Activated CD8-positive, alpha-beta memory T cell treated with anti-CD3 and anti-CD28 coated beads for 36 hours (primary cell): ENCODE measurements at regions not wholly inside any gene's neighbourhood (a gene's known extent, or its start where the extent isn't known, plus 50 kb on each side); places are given as distances from the start of the nearest gene placed in this dataset.

Experiments used
- CTCF ChIA-PET: fragments of 350-600 bp; sonication (Branson Sonifier 250); formaldehyde crosslinking; loops from one replicate; lab custom pipeline; 2021; ENCODE audit warnings: antibody characterized with exemption; lab: Charles Lee
- POLR2A ChIA-PET: fragments of 350-600 bp; sonication (Branson Sonifier 250); formaldehyde crosslinking; loops from one replicate; lab custom pipeline; 2021; ENCODE audit warnings: antibody characterized with exemption; lab: Charles Lee

DNA sequence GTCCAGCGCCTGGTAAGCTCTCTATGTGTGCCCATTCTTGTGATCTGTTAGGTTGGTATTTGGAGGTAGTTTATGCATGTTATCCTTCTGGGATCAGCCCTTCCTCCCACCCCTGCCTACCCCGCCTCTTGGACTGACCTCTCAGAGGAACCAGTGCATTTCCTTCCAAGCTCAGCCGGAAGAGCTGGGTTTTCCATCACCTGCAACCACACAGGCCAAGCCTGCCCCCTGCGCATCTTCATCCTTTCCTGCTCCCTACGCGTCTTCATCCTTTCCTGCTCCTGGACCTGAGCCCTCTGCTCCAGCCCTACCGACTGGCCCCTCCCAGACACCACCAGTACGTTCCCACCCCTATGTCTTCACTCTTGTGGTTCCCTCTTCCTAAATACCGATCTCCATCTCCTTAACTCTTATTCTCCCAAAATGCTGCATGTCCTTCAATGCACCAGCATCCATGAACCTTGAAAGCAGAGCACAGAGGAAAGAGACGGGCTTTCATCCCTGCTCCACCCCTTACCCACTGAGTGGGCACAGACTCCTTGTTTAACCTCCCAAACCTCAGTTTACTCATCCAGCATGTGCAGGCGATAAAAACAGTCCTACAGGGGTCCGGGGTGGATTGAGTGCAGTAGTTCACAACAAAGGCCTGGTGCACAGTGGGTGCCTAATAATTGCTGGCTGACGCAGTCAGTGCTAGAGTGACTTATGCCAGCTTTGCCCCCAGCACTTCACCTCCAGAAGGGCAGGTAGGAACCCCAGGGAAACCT is 526.3 kb downstream of the MATN1 start:
- POLR2A ChIA-PET, result no interaction called here
- CTCF ChIA-PET, result no interaction called here

DNA sequence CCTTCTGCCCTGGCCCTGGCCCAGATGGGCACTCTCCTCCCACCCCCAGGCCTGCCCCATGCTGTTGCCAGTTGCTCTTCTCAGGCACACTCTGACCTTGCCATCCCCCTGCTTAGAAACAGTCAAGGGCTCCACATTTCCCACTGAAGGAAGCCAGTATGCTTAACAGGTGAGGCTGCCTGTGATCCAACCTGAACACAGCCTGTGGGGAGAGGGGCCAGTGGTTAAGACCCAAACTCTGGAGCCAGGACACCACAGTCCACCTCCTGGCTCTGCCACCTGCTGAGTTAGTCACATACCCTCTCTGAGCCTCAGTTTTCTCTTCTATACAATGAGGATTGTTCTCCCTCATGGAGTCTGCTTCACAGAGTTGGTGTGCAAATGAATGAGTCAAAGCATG is 526.9 kb downstream of the MATN1 start:
- CTCF ChIA-PET, result no interaction called here
- POLR2A ChIA-PET, result no interaction called here

DNA sequence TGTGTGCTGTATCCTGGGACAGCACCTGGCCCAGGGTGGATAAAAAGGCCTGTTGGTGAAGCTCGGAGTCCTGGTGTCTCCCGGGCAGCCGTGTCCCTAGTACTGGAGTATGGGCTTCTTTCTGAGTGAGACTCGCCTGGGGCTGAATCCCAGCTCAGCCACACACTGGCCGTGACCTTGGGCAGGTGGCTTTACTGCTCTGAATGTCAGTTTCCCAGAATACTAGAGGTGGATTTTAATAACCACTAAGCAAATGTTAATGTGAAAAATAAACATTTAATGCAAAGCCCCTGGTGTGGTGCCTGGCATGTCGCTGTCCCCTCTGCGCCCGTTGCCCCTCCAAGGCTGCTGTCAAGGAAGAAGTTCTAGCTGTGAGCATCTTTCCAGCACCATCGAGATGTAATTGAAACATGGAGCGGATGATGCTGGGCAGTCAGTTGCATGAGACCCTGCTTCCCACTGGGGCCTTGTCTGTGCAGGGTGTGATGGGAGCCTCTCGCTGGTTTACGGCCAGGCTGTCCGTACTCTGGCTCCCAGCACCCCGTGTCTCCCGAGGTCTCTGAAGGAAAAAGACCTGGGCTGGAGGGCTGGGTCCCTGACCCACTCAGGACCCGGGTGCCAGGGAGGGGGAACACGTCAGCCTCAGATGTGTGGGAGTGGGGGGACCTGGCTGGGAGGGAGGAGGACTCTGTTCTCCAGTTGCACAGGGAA is 527.8 kb downstream of the MATN1 start:
- POLR2A ChIA-PET, result no interaction called here
- CTCF ChIA-PET, result no interaction called here

DNA sequence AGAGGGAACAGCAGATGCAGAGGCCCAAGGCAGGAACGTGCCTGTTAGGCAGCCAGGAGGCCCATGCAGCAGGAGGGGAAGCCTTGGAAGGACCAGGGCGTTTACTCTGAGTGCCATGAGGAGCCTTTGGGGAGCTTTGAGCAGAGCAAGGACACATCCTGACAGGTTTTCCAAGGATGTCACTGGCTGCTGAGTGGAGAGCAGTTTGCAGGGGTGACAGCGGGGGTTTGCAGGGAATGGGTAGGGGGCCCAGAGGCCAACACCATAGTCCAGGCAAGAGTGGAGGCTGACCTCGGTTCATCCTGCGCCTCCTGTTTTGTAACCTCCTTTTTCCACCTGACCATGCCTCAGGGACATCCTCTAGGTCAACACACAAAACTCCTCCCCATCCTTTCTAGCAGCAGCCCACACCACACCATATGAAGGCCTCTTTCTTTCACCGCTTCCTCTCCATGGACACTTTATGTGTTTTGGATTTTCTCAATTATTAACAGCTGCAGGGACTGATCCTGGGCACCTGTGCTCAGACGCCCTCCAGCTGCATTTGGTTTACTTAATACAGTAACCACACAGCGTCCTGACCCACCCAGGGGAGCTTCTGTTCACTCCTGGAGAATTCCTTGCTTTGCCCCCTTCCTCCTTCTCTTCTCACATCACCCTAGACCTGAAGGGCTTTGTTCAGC is 528.5 kb downstream of the MATN1 start:
- ChIA-PET CTCF (no interaction called here), POLR2A (no interaction called here)

DNA sequence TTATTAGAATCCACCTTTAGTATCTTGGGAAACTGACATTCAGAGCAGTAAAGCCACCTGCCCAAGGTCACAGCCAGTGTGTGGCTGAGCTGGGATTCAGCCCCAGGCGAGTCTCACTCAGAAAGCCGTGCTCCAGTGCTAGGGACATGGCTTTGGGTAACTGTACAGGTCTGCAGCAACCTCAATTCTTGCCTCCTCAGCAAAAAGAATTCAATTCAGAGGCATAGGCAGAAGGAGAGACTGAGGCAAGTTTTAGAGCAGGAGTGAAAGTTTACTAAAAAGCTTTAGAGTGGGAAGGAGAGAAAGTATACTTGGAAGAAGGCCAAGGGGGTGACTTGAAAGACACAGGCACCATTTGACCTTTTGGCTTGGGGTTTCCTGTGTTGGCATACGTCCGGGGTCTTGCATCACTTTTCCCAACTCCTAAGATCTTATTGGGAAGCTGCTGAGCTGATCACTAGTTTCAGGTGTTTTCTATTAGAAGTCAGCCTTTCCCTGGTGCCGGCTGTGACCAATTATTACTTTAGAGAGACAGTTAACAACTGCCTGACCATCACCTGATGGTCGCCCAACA is 529.3 kb downstream of the MATN1 start:
- CTCF ChIA-PET, result no interaction called here
- POLR2A ChIA-PET, result no interaction called here

DNA sequence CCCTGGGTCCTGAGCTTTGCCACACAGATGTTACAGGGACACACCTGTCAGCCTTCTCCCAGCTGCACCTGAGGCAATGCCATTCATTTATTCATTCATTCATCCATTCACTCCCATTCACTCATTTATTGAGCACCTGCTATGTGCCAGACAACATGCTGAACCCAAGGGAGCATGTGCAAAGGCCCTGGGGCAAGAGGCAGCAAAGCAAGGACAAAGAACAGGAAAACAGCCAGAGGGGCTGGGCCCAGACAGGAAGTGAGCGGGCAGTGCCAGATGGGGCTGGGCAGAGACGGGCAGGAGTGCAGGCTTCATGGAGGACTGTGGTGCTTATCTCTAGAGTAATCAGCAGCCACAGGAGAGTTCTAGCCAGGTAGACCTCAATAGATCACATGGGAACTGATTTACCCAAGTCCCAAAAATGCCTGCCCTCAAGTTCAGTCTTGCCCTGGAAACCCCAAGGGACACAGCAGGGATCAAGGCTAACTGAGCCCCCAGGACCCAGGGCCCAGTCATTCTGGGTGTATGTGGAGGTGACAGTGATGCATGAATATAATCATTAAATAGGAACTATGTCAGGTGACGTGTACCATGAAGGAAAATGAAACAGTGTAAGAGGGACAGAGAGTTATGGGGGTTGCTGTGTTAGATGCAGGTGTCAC is 530.3 kb downstream of the MATN1 start:
- CTCF ChIA-PET, result no interaction called here

DNA sequence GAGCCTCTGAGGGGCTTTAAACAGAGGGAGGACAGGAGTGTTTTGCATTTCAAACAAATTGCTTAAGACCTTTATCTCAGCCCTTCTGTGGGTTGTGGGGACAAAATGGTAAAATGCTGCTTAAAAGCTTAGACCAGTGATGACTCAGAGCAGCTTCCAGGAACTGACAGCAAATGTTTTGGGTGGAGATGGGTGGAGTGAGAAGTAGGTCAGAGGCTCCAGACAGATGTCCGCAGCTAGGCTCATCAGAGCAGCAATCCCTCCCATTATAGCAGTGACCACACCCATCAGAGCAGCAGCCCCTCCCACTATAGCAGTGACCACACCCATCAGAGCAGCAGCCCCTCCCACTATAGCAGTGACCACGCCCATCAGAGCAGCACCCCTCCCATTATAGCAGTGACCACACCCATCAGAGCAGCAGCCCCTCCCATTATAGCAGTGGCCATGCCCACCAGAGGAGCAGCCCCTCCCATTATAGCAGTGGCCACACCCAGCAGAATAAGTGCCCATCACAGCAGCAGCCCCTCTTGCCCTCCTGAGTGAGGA is 532.2 kb downstream of the MATN1 start:
- CTCF ChIA-PET, result interaction anchor here (0.6 kb wide), 1 partner anchor 439 kb away, joined by 3 read pairs; no protein-coding TSS in a partner anchor
- POLR2A ChIA-PET, result no interaction called here

More for the DNA sequence above, 530.3 kb downstream of the MATN1 start:
- POLR2A ChIA-PET, result no interaction called here

DNA sequence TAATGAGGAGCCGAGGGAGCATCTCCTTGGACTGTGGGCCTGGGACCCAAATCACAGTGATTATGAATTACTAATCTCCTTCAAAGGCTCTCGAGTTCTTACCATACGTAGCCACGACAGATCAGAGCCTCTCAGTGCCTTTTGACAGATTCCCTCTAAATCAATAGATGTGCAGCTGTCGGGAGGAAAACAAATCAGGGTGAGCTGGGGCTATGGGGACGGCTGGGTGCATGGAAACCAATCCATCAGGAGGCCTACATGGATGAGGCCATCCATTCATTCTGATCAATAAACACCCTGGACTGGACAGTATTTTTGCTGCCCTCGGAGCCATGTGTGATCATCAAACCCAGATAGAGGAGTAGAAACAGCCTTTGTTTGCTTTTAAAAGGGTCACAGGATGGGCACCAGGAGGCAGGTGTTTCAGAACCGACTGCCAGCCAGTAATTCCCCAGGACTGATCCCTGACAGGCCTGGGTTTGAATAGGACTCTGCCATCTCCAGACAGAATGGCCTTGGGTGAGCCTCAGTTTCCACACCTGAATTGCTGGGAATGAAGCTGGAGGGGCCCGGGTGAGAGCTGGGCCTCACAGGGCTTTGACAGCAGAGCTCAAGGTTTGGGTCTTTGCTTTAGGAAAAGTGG is 532.8 kb downstream of the MATN1 start:
- ChIA-PET POLR2A (no interaction called here), CTCF (no interaction called here)

DNA sequence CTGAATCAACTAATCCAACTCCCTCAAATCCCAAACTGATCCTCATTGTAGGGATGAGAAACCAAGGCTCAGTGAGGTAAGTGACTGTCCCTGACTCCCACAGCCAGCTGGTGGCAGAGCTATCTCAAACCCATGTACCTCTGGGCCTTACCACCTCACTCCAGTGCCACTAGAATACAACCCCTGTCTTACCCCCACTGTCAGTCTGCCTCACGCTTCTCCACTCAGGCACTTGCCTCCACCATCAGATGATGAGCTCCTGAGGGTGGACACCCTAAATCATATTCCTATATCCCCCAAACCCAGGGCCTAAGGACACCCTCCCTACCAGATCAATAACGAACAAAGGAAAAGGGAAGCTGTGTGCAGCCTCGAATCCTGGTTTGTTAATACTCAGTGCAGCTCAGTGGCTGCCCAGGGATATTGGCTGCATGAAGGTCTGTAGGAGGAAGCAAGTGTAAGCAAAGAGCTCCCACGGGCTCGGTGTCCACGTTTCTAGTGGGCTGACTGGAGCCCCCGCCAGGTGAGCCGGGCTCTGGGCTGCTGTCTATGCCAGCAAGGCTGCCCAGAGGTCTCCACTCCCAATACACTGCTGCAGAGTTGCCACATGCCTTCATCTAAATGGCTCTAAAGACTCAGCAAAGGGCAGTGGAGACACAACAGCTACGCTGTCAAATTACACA is 533.4 kb downstream of the MATN1 start:
- CTCF ChIA-PET, result no interaction called here
- POLR2A ChIA-PET, result no interaction called here

DNA sequence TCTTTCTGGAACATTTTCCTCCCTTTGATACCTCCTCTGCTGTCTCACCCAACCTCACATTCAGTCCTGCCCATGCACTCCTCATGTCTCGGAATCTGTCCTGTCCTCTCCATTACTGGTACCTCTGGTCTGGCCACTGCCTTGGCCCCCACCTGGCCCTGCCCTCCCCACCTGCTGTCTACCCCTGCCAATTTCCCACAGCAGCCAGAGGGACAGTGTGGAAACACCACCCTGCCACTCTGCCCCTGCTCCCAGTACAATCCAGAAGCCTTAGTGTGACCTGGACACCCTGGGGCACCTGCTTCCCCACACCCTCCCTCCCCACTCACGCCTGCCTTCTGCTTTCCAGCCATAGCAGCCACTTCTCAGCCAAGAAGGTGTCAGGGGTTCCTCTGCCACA is 534.4 kb downstream of the MATN1 start:
- CTCF ChIA-PET, result no interaction called here
- POLR2A ChIA-PET, result no interaction called here

DNA sequence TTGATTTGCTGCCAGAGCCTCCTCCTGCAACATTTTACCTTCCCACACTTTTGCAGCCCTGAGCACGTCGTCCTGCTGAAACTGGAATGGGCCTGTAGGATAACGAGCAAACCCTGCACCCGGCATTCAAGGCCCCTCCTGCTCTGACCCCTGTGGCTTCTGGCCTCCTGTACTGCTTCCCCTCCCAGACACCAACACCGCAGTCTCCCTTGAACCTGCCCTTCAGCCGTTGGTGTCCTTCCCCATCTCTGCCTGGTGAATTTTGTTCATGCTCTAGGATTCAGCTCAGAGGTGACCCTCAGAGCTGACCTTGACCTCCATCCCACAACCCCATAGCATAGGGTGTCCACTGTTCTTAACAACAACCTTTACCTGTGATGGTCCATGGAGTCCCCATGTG is 535.1 kb downstream of the MATN1 start:
- ChIA-PET POLR2A (no interaction called here), CTCF (no interaction called here)

DNA sequence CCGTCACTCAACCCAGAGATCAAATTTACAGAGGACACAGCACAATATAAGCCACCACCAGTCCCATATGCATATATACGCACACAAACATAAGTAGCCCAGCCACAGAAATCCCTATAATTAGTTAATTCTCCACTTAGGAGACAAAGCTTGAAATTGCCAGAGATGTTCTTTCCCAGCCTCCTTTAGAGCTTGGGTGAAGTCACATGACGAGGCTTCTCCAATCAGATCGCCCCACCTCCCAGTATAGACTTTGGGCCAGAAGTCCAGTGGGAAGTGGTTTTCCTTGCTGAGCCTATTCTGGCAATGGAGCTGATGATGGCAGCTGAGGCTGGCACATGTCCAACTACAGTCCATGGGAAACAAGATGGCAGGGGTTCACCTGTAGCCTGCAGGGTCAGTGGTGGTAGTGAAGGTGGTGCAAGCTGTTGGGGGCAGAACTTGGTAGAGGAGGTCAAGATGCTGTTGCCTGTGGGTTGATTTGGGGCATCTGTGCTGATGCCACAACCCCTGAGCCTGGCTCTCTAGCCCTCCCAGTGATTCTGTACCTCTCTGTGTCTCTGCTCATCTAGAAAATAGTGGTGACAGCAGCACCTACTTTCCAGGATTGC is 535.9 kb downstream of the MATN1 start:
- ChIA-PET CTCF (no interaction called here), POLR2A (no interaction called here)

DNA sequence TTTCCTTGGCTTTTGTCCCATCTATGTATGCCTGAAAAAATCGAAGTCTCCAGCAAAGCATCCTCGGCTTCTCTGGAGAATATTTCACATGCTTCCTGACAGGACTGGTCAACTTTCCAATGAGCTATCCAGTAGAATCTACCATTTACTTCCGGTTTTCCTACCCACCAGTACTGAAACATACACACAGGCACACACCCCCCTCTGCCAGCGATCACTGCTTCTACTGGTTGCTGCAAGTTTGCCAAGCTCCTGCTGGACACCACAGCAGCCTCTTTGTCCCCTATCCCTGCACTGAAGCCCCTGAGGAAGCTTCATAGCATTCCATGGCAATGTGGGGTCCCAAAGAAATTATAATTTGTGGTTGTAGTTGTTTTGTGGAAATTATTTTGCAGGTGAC is 536.8 kb downstream of the MATN1 start:
- CTCF ChIA-PET, result no interaction called here
- POLR2A ChIA-PET, result no interaction called here

DNA sequence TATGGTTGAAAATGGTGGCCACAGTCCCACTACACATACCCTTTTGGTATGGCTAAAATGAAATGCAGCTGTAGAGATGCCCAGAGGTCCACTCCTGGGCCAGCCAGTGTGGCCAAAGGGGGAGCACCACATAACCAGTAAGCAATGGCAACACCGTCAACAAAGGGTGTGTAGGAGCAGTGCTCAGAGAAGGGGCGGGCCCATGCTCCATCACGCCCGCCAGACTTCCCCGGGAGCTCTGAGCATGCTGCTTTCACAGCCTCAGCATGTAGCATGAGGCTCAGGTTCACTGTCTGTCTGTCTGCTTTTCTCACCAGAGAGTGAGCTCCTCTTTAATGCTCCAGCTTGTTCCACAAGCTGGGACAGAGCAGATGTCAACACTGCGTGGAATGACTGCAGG is 537.6 kb downstream of the MATN1 start:
- POLR2A ChIA-PET, result no interaction called here
- CTCF ChIA-PET, result no interaction called here

DNA sequence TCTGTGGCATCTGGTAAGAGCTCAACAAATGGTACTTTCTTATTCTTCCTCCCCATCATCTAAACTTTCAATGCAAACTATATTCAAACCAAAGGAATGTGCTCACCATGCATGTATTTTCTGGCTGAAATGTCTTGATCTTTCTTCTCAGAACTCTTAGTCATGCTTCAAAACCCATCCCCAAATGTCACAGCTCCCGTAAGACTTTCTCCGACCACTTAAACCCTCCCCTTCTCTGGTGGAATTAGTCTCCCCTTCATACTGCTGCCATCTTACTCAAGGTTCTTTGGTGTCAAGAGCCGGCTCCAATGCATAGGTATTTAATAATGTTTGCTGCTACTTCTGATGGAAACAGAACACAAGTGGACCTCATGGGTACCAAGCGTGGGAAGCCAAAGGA is 538.1 kb downstream of the MATN1 start:
- ChIA-PET POLR2A (no interaction called here), CTCF (no interaction called here)

DNA sequence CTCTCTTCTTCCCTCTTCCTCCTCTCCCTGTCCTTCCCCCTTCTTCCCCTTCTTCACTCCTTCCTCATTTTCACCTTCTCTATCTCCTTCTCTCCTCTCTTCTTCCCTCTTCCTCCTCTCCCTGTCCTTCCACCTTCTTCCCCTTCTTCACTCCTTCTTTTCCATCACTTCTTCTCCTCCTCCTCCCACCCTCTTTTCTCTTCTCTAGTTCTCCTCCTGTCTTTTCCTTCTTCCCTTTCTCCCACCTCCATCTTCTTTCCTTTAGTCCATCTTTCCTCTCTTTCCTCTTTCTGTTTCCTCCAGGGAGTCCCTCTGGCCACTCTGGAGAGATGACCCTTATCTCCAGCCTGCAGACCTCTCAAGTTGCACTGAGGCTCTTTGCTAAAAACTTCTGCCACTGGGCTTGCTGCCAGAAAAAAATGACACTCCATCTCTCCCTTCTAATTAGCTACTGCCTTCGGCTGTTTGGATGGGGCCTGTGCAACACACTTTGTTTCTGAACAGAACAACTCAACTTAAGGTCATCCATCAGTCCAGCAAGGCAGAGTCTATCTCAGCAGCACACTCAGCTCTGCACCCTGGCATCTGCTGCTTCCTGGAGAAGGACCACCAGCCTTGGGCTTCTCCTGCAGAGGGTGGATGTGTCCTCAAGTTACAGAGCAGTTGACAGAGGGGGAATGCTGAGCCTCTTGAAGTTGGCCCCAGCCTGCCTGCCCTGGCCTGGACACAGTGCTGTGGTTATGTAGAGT is 538.8 kb downstream of the MATN1 start:
- POLR2A ChIA-PET, result no interaction called here
- CTCF ChIA-PET, result no interaction called here

DNA sequence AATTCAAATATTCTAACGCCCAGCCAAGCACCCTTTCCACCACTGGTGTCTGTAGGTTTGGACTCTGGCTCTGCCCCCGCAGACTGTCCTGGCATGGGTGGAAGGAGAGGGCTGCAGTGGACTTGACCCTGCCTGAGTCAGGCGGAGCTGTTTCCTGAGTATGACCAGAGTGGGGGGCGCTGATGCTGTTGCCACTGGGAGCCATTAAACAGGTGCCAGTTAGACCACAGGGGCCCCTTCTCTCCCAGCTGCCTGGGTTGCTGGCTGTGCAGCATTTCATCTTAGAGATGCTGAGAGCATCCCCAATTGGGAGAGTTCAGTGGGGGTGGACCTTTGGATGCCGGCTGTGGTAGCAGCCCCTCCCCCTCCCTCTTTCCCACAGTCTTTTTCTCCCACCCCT is 539.5 kb downstream of the MATN1 start:
- ChIA-PET POLR2A (no interaction called here), CTCF (no interaction called here)

DNA sequence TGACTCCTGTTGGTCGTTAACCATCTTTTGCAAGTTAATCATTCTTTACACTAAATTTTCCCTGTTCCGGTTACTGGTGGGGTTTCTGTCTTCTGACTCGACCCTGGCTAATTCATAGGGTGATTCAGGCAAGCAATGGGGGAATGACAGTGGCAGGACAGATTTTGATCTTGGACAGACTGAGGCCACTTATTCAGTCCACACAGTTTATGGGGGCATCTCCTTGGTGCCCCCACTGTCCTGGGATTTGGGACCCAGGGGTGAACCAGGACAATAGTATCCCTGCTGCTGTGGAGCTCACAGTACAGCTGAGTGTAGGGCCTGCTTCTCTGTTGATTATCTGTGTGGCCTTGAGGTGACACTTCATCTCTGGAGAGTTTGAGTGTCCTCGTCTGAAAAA is 540.4 kb downstream of the MATN1 start:
- CTCF ChIA-PET, result no interaction called here
- POLR2A ChIA-PET, result no interaction called here
